Astrocyte (in vitro differentiated cells and primary cell): ENCODE measurements at regions not wholly inside any gene's neighbourhood (a gene's known extent, or its start where the extent isn't known, plus 50 kb on each side); places are given as distances from the start of the nearest gene placed in this dataset.

ENCODE experiments used
- CTCF ChIP-seq: IDR thresholded peaks from 2 replicates; pipeline ENCODE4 v1.5.1; 2011; ENCODE audit warnings: low read depth, mild to moderate bottlenecking, inconsistent platforms, low read length, moderate library complexity; ENCODE audit not compliant: insufficient read depth
- EZH2 ChIP-seq: IDR thresholded peaks from 2 replicates; pipeline ENCODE4 v1.6.1; 2012; ENCODE audit warnings: mild to moderate bottlenecking, low read length, inconsistent platforms; ENCODE audit not compliant: insufficient read depth

DNA sequence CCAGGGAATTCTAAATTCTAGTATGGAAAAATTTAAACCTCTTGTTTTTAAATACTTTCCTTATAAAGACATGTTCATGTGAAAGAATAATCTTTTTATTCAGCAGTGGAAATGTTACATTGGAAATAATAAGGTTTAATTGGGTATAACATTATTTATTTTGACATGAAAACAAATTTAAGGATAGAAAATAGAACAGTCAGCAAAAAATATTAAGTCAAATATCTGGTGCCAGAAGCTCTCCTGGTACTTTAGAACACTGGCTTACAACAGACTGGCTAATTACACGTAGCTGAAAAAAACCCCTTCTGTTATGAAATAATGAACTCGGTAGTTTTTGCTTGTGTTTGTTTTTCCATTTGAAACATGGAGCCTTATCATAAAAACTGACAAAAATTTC lies 447.9 kb downstream of the DSEL start:
- no peak for TF ChIP-seq CTCF
- no peak for TF ChIP-seq EZH2
